ENCODE measurements at regions not wholly inside any gene's neighbourhood (a gene's known extent, or its start where the extent isn't known, plus 50 kb on each side); places are given as distances from the start of the nearest gene placed in this dataset.
"Not testable (repeated sequence)": the region's sequence is repeated elsewhere in the genome, so short reads cannot be mapped to it uniquely, and the experiment has no call there.

- DNase-seq: no peak
Observed at GRCh38 chr10:43861966-43862751, 213.5 kb upstream of the ZNF32 start.

- DNase-seq: no peak
Observed at GRCh38 chr10:43859016-43859525, 210.4 kb upstream of the ZNF32 start.

GRCh38 chr10:43857931-43858315 is 209.2 kb upstream of the ZNF32 start:
- no peak for DNase-seq

GRCh38 chr10:43857206-43857930 is 208.7 kb upstream of the ZNF32 start:
- DNase-seq: no peak

- no peak for DNase-seq
Observed at GRCh38 chr10:43856299-43856698, 207.6 kb upstream of the ZNF32 start.

- DNase-seq: no peak
Observed at GRCh38 chr10:43855667-43856210, 207.1 kb upstream of the ZNF32 start.

- no peak for DNase-seq
Observed at GRCh38 chr10:43854007-43854406, 205.3 kb upstream of the ZNF32 start.

- no peak for DNase-seq
Observed at GRCh38 chr10:43853369-43853768, 204.7 kb upstream of the ZNF32 start.

- DNase-seq: no peak
Observed at GRCh38 chr10:43852644-43853214, 204.0 kb upstream of the ZNF32 start.

- DNase-seq: no peak
Observed at GRCh38 chr10:43852149-43852548, 203.5 kb upstream of the ZNF32 start.

- no peak for DNase-seq
Observed at GRCh38 chr10:43851030-43851429, 202.3 kb upstream of the ZNF32 start.

- no peak for DNase-seq
Observed at GRCh38 chr10:43849551-43849950, 200.9 kb upstream of the ZNF32 start.

GRCh38 chr10:43846968-43847367 is 198.3 kb upstream of the ZNF32 start:
- no peak for DNase-seq

GRCh38 chr10:43846187-43846680 is 197.6 kb upstream of the ZNF32 start:
- no peak for DNase-seq

- DNase-seq: no peak
Observed at GRCh38 chr10:43845121-43845520, 196.4 kb upstream of the ZNF32 start.

GRCh38 chr10:43844221-43844620 is 195.5 kb upstream of the ZNF32 start:
- DNase-seq: no peak

GRCh38 chr10:43843321-43844101 is 194.8 kb upstream of the ZNF32 start:
- DNase-seq: no peak

GRCh38 chr10:43842496-43842895 is 193.8 kb upstream of the ZNF32 start:
- no peak for DNase-seq

- no peak for DNase-seq
Observed at GRCh38 chr10:43842072-43842471, 193.4 kb upstream of the ZNF32 start.

GRCh38 chr10:43839973-43840372 is 191.3 kb upstream of the ZNF32 start:
- no peak for DNase-seq

GRCh38 chr10:43834751-43835150 is 186.1 kb upstream of the ZNF32 start:
- not testable (repeated sequence) for DNase-seq

GRCh38 chr10:43827853-43828252 is 179.2 kb upstream of the ZNF32 start:
- DNase-seq: no peak

- DNase-seq: no peak
Observed at GRCh38 chr10:43825984-43826383, 177.3 kb upstream of the ZNF32 start.
